GM12878 (cell line): ENCODE measurements at regions not wholly inside any gene's neighbourhood (a gene's known extent, or its start where the extent isn't known, plus 50 kb on each side); places are given as distances from the start of the nearest gene placed in this dataset.

Experiments
- ATAC-seq: fragments of 200-7000 bp; cut with Tn5 transposase; 3 replicates; pipeline ENCODE4 v1.9.1; 2020; ENCODE audit warnings: mild to moderate bottlenecking, moderate library complexity
- BruUV-seq: library from RNA; stranded (reverse); fragments of 400-500 nt; replicated peaks from 2 replicates; lab custom pipeline; 2021; lab: Mats Ljungman, UMichigan
- CTCF ChIA-PET: fragments of 300-600 bp; sonication (Branson Sonifier 250); formaldehyde crosslinking; extraction: SDS; loops from one replicate; lab custom pipeline; 2021; ENCODE audit warnings: inconsistent platforms; lab: Yijun Ruan, JAX
- POLR2A ChIA-PET: fragments of 350-600 bp; formaldehyde crosslinking; extraction: SDS; loops from one replicate; lab custom pipeline; 2021; ENCODE audit warnings: inconsistent platforms; lab: Charles Lee
- RAD21 ChIA-PET: fragments of 300-600 bp; sonication (Branson Sonifier 250); formaldehyde crosslinking; loops from one replicate; lab custom pipeline; 2023; ENCODE audit warnings: antibody characterized with exemption; ENCODE audit not compliant: unreplicated experiment; lab: Charles Lee
- SMC1A ChIA-PET: fragments of 300-600 bp; sonication (Branson Sonifier 250); formaldehyde crosslinking; loops from one replicate; lab custom pipeline; 2023; ENCODE audit not compliant: unreplicated experiment, uncharacterized antibody; lab: Charles Lee
- DNase-seq: peaks from one replicate; pipeline ENCODE4 v3.0.0-alpha.2; 2011; ENCODE audit warnings: low read depth, low spot score
- FAIRE-seq: peaks from 3 replicates; lab custom pipeline; 2011; peaks lifted over from hg19 to GRCh38; lab: Jason Lieb, UNC
- H2AFZ ChIP-seq: 2 replicates; pipeline ENCODE4 v1.6.0; 2011; ENCODE audit warnings: low read depth, low read length, control low read depth; ENCODE audit not compliant: control insufficient read depth
- H3K27ac ChIP-seq: 2 replicates; pipeline ENCODE4 v1.5.1; 2011; ENCODE audit warnings: control low read depth; ENCODE audit not compliant: control insufficient read depth, insufficient read depth
- H3K27me3 ChIP-seq, 2 experiments: replicated peaks in 1 of 2; 2 replicates each; pipeline versions ENCODE4 v1.6.0 to v1.6.1; 2011; ENCODE audit warnings: low read length in 1 of 2; ENCODE audit not compliant: control insufficient read depth in 2 of 2, insufficient read depth in 2 of 2
- H3K36me3 ChIP-seq, 2 experiments: 2 replicates each; pipeline ENCODE4 v1.5.1; 2011; ENCODE audit warnings: low read length in 1 of 2; ENCODE audit not compliant: control insufficient read depth in 2 of 2, insufficient read depth in 2 of 2
- H3K4me1 ChIP-seq: 2 replicates; pipeline ENCODE4 v1.6.1; 2011; ENCODE audit warnings: mild to moderate bottlenecking, low read length, moderate library complexity, mixed read lengths; ENCODE audit not compliant: control insufficient read depth, insufficient read depth
- H3K4me2 ChIP-seq: 2 replicates; pipeline ENCODE4 v1.6.0; 2011; ENCODE audit warnings: control low read depth; ENCODE audit not compliant: control insufficient read depth, insufficient read depth
- H3K4me3 ChIP-seq: fragments of 200-600 bp; sonication (generic); 2 replicates; pipeline ENCODE4 v1.5.1; 2016
- H3K79me2 ChIP-seq: 2 replicates; pipeline ENCODE4 v1.6.0; 2011; ENCODE audit warnings: low read length; ENCODE audit not compliant: control insufficient read depth, insufficient read depth
- H3K9ac ChIP-seq: 2 replicates; pipeline ENCODE4 v1.8.0; 2011; ENCODE audit warnings: low read length, control low read depth, mixed read lengths; ENCODE audit not compliant: control insufficient read depth, insufficient read depth
- H3K9me3 ChIP-seq: replicated peaks from 3 replicates; pipeline ENCODE4 v1.5.1; 2011; ENCODE audit warnings: mild to moderate bottlenecking, low read length; ENCODE audit not compliant: control insufficient read depth, insufficient read depth
- H4K20me1 ChIP-seq: 2 replicates; pipeline ENCODE4 v1.6.0; 2011; ENCODE audit not compliant: control insufficient read depth, insufficient read depth
- ATF7 ChIP-seq: fragments of 450-650 bp; IDR thresholded peaks from 2 replicates; pipeline ENCODE4 v1.6.1; 2016; ENCODE audit warnings: low read depth, mild to moderate bottlenecking
- EP300 ChIP-seq, 2 experiments: fragments of 150-350 bp in 1 of 2; IDR thresholded peaks; 2 replicates each; pipeline ENCODE4 v1.6.1; 2011 to 2012; ENCODE audit warnings: low read depth in 2 of 2, low read length in 2 of 2, borderline replicate concordance in 1 of 2, improper control_type of control experiment in 1 of 2, inconsistent platforms in 1 of 2; ENCODE audit not compliant: control insufficient read depth in 1 of 2
- GABPA ChIP-seq: IDR thresholded peaks from 2 replicates; pipeline ENCODE4 v1.6.1; 2014; ENCODE audit warnings: antibody characterized with exemption, low read depth, mild to moderate bottlenecking, inconsistent platforms
- IRF4 ChIP-seq: IDR thresholded peaks from 2 replicates; pipeline ENCODE4 v1.6.1; 2011; ENCODE audit warnings: low read depth, low read length
- KAT2A ChIP-seq: conservative IDR thresholded peaks from 2 replicates; pipeline ENCODE4 v1.6.1; 2011; ENCODE audit warnings: low read depth, low read length; ENCODE audit not compliant: control insufficient read depth
- MTA2 ChIP-seq: fragments of 450-650 bp; IDR thresholded peaks from 2 replicates; pipeline ENCODE4 v1.6.1; 2016; ENCODE audit warnings: low read depth, mild to moderate bottlenecking, moderate library complexity
- NFYA ChIP-seq: IDR thresholded peaks from 2 replicates; pipeline ENCODE4 v1.6.1; 2011; ENCODE audit warnings: low read depth, mild to moderate bottlenecking, low read length, improper control_type of control experiment, borderline replicate concordance
- NFYB ChIP-seq: IDR thresholded peaks from 2 replicates; pipeline ENCODE4 v1.6.1; 2011; ENCODE audit warnings: low read depth, mild to moderate bottlenecking, low read length, improper control_type of control experiment, moderate library complexity; ENCODE audit not compliant: insufficient read depth
- PML ChIP-seq: IDR thresholded peaks from 2 replicates; pipeline ENCODE4 v1.6.1; 2012; ENCODE audit warnings: low read length, inconsistent platforms
- RBBP5 ChIP-seq: fragments of 200-600 bp; sonication (generic); conservative IDR thresholded peaks from 2 replicates; pipeline ENCODE4 v1.6.1; 2016
- RELA ChIP-seq: fragments of 450-650 bp; IDR thresholded peaks from 2 replicates; pipeline ENCODE4 v1.8.0; 2014; ENCODE audit warnings: borderline replicate concordance; ENCODE audit not compliant: partially characterized antibody
- RFX5 ChIP-seq: IDR thresholded peaks from 2 replicates; pipeline ENCODE4 v1.6.1; 2011; ENCODE audit warnings: low read depth, low read length, improper control_type of control experiment
- STAT1 ChIP-seq: fragments of 450-650 bp; conservative IDR thresholded peaks from 2 replicates; pipeline ENCODE4 v1.6.1; 2014; ENCODE audit warnings: antibody characterized with exemption, mild to moderate bottlenecking
- TAF1 ChIP-seq: IDR thresholded peaks from 2 replicates; pipeline ENCODE4 v1.6.1; 2011; ENCODE audit warnings: mild to moderate bottlenecking, low read depth, low read length, borderline replicate concordance
- USF1 ChIP-seq: IDR thresholded peaks from 2 replicates; pipeline ENCODE4 v1.6.1; 2011; ENCODE audit warnings: borderline replicate concordance, low read depth, mild to moderate bottlenecking, moderate library complexity, mixed read lengths, low read length; ENCODE audit not compliant: insufficient read depth; ENCODE audit errors: extremely low read length
- ZNF217 ChIP-seq: fragments of 450-650 bp; IDR thresholded peaks from 2 replicates; pipeline ENCODE4 v1.6.1; 2017; ENCODE audit warnings: antibody characterized with exemption, mild to moderate bottlenecking
- ZSCAN29 ChIP-seq: fragments of 450-650 bp; IDR thresholded peaks from 2 replicates; pipeline ENCODE4 v1.6.1; 2017; ENCODE audit warnings: mild to moderate bottlenecking, moderate library complexity
- WGBS: methylation state at CpG from one replicate; pipeline ENCODE4 v1.1.6; 2016; ENCODE audit warnings: low lambda C conversion rate; ENCODE audit not compliant: insufficient replicate concordance, insufficient coverage; ENCODE audit errors: missing lambda C conversion rate; 5-methylcytosine and 5-hydroxymethylcytosine counted together
- in situ Hi-C: fragments of 300-500 bp; cut with MboI; formaldehyde crosslinking; loops from 9 replicates; pipeline ENCODE4 v1.14.3; 2018; ENCODE audit warnings: mixed read lengths
- intact Hi-C: fragments of 100-400 bp; cut with micrococcal nuclease; formaldehyde crosslinking; loops from one replicate; pipeline ENCODE4 v1.14.2; 2022; ENCODE audit not compliant: unreplicated experiment

GRCh38 chr13:107348471-107348870, 780.5 kb upstream of the ARGLU1 start (continued):
- TF ChIP-seq EP300 (IDR thresholded peaks at IDR 0.05; ENCODE audit: borderline replicate concordance in 1 of 2, control insufficient read depth in 1 of 2, low read depth in 2 of 2, low read length in 2 of 2) = no peak

- Histone ChIP-seq H3K9ac (no peak overlapping the region), H3K36me3 (no peaks in the 10 kb centered on the region), H3K4me1 (no peaks in the 10 kb centered on the region), H3K27me3 (no peaks in the 10 kb centered on the region), H3K27ac (no peak overlapping the region), H2AFZ (no peak overlapping the region), H3K79me2 (no peaks in the 10 kb centered on the region), H3K9me3 (no peaks in the 10 kb centered on the region), H3K4me3 (no peak overlapping the region), H4K20me1 (no peaks in the 10 kb centered on the region), H3K4me2 (no peak overlapping the region)
- TF ChIP-seq USF1 (no peak), RBBP5 (no peak)
- RAD21 ChIA-PET = no interaction called here
- no TSS peak for BruUV-seq
- no peak for FAIRE-seq
- no peak for DNase-seq
- SMC1A ChIA-PET = no interaction called here
- CTCF ChIA-PET = no interaction called here
- no peak for ATAC-seq
- intact Hi-C loops (no loop called here), in situ Hi-C loops (no loop called here)
- 65% methylated on average over 14 of the region's 14 CpGs for WGBS
- POLR2A ChIA-PET = no interaction called here
These were observed 779.9 kb upstream of the ARGLU1 start for GRCh38 chr13:107347641-107348369.

GRCh38 chr13:107342747-107343146, 774.8 kb upstream of the ARGLU1 start:
- no peak overlapping the region for H3K9ac ChIP-seq
- ATAC-seq = no peak
- RAD21 ChIA-PET = no interaction called here
- H3K4me3 ChIP-seq = no peak overlapping the region
- H3K4me2 ChIP-seq = no peak overlapping the region
- FAIRE-seq = no peak
- no peaks in the 10 kb centered on the region for H3K27me3 ChIP-seq
- intact Hi-C loops = no loop called here
- in situ Hi-C loops = no loop called here
- POLR2A ChIA-PET = no interaction called here
- no peaks in the 10 kb centered on the region for H3K4me1 ChIP-seq
- H3K27ac ChIP-seq = no peak overlapping the region
- H4K20me1 ChIP-seq = no peaks in the 10 kb centered on the region
- SMC1A ChIA-PET = interaction anchor here (1.4 kb wide), 1 partner anchor 11 kb away, joined by 3 read pairs; no protein-coding TSS in a partner anchor
- BruUV-seq = no TSS peak
- no peak overlapping the region for H2AFZ ChIP-seq
- WGBS = 52% methylated on average over 3 of the region's 3 CpGs
- H3K79me2 ChIP-seq = no peaks in the 10 kb centered on the region
- no peaks in the 10 kb centered on the region for H3K9me3 ChIP-seq
- no peaks in the 10 kb centered on the region for H3K36me3 ChIP-seq
- CTCF ChIA-PET = no interaction called here
- no peak for DNase-seq
- no peak for TF ChIP-seq NFYA
- no peak for TF ChIP-seq KAT2A
- TF ChIP-seq PML = no peak
- TF ChIP-seq RELA = no peak
- no peak for TF ChIP-seq MTA2
- TF ChIP-seq STAT1 = no peak
- no peak for TF ChIP-seq TAF1
- TF ChIP-seq EP300 (IDR thresholded peaks at IDR 0.05; ENCODE audit: borderline replicate concordance in 1 of 2, control insufficient read depth in 1 of 2, low read depth in 2 of 2, low read length in 2 of 2) = no peak
- no peak for TF ChIP-seq GABPA
- TF ChIP-seq ATF7 = no peak
- no peak for TF ChIP-seq IRF4
- no peak for TF ChIP-seq ZSCAN29
- TF ChIP-seq NFYB = no peak
- TF ChIP-seq ZNF217 = no peak
- no peak for TF ChIP-seq RFX5
